CD4-positive, alpha-beta T cell treated with Interleukin-21 for 1 hour (primary cell): ENCODE measurements at regions not wholly inside any gene's neighbourhood (a gene's known extent, or its start where the extent isn't known, plus 50 kb on each side); places are given as distances from the start of the nearest gene placed in this dataset.
"Not testable (repeated sequence)": the region's sequence is repeated elsewhere in the genome, so short reads cannot be mapped to it uniquely, and the experiment has no call there.

Source experiments
- DNase-seq: peaks from one replicate; pipeline ENCODE4 v3.0.0-alpha.2; 2020

GRCh38 chr3:18119866-18120265 is 305.3 kb downstream of the SATB1 start:
- DNase-seq: no peak

DNA sequence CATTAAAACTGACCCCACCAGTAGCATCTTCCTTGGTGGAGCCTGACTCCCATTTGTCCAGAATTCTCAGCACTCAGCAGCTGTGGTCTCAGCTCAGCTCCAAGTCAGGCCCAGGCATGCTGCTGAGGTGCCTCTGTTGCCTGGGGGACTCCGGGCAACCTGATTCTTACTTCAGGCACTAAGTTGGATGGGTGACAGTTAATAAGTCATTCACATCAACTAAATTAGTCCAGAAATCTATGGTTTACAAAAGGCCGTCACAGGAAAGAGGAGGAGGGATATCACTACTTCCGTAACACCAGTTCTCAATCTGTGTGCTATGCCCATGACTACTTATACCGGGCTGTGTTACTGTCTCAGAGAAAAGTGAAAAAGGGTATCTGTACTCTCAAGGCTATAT is 310.2 kb downstream of the SATB1 start:
- DNase-seq: no peak

DNA sequence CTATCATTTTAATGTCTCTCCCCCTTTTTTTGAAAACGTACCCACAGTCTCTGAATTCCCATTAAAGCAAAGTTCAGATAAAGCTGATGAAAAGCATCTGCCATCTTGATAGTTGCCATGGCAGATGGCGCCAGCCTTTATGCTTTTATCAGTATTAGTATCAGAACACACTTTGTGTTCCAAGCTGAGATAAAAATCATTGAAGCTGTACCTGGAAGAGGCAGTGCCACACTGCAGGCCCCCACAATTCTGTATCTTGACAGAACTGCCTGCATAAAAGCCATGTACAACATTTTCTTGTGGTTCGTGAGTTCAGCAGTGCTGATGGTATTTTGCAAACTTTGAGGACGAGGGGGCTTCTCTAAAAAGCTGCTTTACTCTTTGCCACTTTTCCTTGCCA is 311.7 kb downstream of the SATB1 start:
- DNase-seq: no peak

- DNase-seq: no peak
These were observed 312.3 kb downstream of the SATB1 start for GRCh38 chr3:18112674-18113375.

GRCh38 chr3:18111796-18112232 is 313.3 kb downstream of the SATB1 start:
- DNase-seq: no peak

- no peak for DNase-seq
These were observed 321.5 kb downstream of the SATB1 start for GRCh38 chr3:18103591-18103990.

DNA sequence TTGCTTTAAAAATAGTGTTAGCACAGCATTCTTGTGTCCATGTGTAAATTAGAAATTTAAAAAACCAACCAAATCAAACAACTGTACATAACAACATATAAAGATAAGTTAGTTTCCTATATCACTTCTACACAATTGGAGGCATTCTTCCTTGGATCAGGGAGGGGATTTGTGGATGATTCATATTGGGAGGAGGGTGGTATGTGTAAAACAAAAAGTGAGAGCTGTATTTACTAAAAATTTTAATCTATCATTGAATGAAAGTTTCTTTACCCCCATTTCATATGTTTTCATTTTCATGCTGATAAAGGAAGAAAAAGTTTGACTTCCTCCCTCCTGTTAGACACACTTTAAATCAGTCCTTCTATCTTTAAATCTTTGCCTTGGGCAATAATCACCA is 325.0 kb downstream of the SATB1 start:
- DNase-seq: no peak

DNA sequence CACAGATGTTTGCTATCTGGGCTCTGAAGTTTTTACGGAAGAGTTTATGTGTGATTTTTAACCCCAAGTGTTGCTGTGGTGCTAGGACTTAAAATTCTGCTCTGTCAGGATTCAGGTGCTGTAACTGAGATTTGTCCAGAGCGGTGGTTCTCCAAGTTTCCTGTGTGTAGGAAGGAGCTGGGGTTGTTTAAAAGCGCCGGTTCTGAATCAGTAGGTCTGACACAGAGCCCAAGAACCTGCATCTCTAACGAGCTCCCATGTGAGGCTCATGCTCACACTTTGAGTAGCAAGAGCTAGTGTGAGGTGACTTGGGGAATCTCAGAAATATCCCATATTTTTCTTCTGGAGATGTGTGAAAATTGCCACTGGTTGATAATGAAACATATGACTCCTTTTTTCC is 325.5 kb downstream of the SATB1 start:
- no peak for DNase-seq

GRCh38 chr3:18098960-18099587 is 326.1 kb downstream of the SATB1 start:
- no peak for DNase-seq

- DNase-seq: no peak
These were observed 327.1 kb downstream of the SATB1 start for GRCh38 chr3:18097989-18098388.

DNA sequence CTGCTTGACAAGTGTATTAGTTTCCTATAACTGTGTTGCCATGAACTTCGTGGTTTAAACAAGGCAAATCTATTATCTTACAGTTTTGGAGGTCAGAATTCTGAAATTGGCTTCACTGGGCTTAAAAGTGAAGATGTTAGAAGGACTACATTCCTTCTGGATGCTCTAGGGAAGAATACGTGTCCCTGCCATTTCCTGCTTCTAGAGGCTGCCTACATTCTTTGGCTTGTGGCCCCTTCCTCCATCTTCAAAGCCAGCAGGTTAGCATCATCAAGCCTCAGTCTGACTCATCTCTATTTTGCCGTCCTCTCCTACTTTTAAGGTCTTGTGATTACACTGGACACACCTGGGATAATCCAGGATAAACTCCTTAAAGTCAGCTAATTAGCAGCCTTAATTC is 327.7 kb downstream of the SATB1 start:
- DNase-seq: no peak

GRCh38 chr3:18092726-18093125 is 332.4 kb downstream of the SATB1 start:
- DNase-seq: no peak

GRCh38 chr3:18090377-18090776 is 334.8 kb downstream of the SATB1 start:
- no peak for DNase-seq

DNA sequence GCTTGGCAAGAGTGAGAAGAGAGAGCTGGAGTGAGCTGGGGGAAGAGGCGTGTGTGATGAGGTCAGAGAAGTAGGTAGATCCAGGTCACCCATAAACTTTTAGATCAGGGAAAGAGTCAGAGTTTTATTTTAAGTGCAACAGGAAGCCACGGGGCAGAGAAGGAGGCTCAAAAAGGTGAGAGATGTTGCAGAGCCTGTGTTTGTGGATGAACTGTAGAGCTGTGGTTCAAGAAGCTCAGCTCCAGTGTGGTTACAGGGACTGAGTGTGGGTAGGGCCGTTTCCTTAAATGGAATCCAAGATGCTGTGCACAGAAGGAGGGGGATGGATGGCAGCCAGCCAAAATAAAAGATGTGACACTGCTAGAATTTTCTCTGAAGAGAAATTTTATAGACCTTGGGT is 337.2 kb downstream of the SATB1 start:
- no peak for DNase-seq

GRCh38 chr3:18086760-18087159 is 338.4 kb downstream of the SATB1 start:
- DNase-seq: no peak

- DNase-seq: no peak
These were observed 339.1 kb downstream of the SATB1 start for GRCh38 chr3:18086078-18086477.

- no peak for DNase-seq
These were observed 339.7 kb downstream of the SATB1 start for GRCh38 chr3:18085429-18085828.

GRCh38 chr3:18083273-18083590 is 340.8 kb upstream of the TBC1D5 start:
- DNase-seq: not testable (repeated sequence)

DNA sequence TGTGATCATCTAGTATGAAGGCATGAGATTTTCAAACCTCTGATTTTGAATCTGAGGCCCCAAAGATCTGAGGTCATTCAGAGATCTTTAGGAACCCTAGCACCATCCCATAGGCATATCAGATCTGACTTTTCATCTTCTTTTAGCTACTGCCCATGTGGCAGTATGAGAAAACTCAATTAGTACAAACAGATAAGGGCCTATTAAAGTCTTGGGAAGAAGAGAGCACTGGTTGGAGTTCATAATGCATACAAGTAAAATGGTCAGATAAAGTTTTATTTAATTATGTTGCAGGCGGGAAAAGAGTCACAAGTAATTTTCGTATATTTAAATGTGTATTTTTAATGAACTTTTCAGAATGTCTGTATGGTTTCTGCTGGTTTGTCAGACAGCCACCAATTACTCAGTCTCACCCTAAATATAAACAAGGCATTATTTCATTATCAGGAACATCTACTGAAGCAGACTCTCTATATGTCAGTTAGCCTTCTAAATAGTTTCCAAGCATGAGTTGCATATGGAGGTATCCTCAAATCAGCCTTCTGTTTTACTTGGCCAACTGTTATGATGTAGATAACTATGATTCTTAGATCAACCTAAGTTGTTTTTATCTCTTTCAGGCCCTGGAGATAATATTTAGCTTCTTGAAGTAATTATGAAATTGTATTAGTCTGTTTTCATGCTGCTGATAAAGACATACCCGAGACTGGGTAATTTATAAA is 340.3 kb upstream of the TBC1D5 start:
- no peak for DNase-seq

DNA sequence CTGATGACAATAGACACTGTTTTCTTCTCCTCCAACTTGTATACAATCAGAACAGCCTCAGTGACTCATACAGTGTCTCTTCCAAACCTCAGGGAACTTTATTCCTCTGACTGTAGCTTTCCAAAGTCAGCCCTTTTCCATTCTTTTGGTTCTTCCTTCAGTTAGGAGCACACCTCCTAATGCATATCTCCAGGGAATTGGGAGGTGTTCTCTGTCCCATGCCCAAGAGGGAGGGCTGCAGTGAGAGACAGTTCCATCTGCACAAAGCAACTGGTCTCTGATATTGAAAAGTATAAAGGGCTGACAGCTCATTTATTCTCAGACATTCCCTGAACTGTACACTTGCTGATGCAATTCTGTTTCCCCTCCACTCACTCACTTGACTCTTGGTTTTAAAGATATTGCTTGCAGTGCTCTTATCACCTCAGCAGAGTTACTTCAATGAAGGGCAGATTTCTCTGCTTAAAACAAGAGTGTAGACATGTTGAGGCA is 337.8 kb upstream of the TBC1D5 start:
- no peak for DNase-seq

DNA sequence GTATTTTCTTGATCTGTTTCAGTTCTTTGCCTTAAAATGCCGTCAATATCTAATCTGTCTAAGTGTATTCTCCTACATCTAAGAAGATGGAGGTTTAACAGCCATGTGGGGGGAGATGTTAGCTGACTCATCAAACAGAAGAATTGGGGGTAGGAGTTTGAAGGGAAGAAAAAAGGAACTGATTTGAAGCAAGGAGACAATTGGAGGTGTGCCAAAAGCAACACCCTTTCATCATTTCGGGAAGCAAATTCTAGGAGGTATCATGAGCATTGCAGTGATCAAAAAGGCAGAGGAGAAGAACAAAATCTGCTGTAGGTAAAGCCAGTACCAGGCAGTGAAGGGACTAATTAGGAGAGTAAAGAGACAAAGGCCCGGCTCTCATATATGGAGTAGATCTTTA is 337.3 kb upstream of the TBC1D5 start:
- no peak for DNase-seq

GRCh38 chr3:18079062-18079461 is 336.6 kb upstream of the TBC1D5 start:
- no peak for DNase-seq

- DNase-seq: no peak
These were observed 334.9 kb upstream of the TBC1D5 start for GRCh38 chr3:18077128-18077840.

DNA sequence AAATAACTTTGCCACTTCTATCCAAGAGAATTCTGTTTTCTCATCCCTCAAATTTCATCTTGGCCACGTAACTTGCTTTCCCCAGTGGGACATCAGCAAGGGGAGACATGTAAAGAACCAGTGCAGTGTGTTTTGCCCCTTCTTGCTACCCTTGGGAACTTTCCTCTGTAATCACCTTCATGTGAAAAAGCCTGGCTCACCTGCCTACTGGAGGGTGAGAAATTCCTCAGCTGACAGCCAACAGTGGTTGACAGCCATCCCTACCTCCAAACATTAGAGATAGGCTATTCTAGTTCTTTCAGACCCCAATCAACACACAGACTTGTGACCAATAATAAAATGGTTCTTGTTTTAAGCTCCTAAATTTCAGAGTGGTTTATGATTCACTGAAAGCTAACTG is 333.9 kb upstream of the TBC1D5 start:
- no peak for DNase-seq
